ENCODE measurements at regions not wholly inside any gene's neighbourhood (a gene's known extent, or its start where the extent isn't known, plus 50 kb on each side); places are given as distances from the start of the nearest gene placed in this dataset.

DNA sequence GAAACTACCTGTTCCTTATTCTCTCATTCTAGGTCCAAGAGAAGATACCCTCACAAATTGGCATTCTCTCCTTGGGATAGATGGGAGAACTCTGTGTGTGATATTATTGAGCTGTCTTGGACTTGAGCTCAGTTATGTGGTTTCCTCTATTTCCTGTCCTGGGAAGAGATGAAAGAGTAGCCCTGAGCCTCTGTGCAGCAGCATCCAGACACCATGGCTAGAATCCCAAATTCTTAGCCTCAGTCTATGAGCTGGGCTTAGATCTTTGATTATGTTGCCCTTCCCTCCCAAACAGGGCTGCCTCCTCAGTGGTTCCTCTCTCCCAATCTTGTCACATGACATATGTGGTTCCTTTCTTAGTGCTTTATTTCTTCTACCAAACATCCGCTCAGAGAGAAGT, 290.7 kb downstream of the SPRY2 start:
- ChIA-PET POLR2A (ENCODE audit: low non-redundant PET) (no interaction called here), CTCF (no interaction called here)
- H3K9me3 ChIP-seq (ENCODE audit: low read depth, low read length, poor library complexity, severe bottlenecking), result no peaks in the 10 kb centered on the region
- no peak overlapping the region for H3K4me3 ChIP-seq (ENCODE audit: low read depth, low read length, poor library complexity, severe bottlenecking)
- H3K27me3 ChIP-seq (replicated peaks; ENCODE audit: insufficient read depth, low read depth, low read length, poor library complexity), result no peaks in the 10 kb centered on the region
- BruUV-seq (replicated peaks), result no TSS peak
- H3K4me1 ChIP-seq (ENCODE audit: insufficient read depth, low read length, poor library complexity, severe bottlenecking), result peaks cover 23% of the 10 kb centered on the region
- no peak for DNase-seq (ENCODE audit: low spot score)
- H3K36me3 ChIP-seq (ENCODE audit: insufficient read depth, low read length, poor library complexity, severe bottlenecking), result no peaks in the 10 kb centered on the region
- no peak overlapping the region for H3K27ac ChIP-seq (ENCODE audit: low read depth, low read length, poor library complexity, severe bottlenecking)
- no peak for TF ChIP-seq EZH2 (IDR thresholded peaks at IDR 0.05; ENCODE audit: borderline replicate concordance, low read depth, low read length, poor library complexity, severe bottlenecking)
- TF ChIP-seq, protein P1, sequence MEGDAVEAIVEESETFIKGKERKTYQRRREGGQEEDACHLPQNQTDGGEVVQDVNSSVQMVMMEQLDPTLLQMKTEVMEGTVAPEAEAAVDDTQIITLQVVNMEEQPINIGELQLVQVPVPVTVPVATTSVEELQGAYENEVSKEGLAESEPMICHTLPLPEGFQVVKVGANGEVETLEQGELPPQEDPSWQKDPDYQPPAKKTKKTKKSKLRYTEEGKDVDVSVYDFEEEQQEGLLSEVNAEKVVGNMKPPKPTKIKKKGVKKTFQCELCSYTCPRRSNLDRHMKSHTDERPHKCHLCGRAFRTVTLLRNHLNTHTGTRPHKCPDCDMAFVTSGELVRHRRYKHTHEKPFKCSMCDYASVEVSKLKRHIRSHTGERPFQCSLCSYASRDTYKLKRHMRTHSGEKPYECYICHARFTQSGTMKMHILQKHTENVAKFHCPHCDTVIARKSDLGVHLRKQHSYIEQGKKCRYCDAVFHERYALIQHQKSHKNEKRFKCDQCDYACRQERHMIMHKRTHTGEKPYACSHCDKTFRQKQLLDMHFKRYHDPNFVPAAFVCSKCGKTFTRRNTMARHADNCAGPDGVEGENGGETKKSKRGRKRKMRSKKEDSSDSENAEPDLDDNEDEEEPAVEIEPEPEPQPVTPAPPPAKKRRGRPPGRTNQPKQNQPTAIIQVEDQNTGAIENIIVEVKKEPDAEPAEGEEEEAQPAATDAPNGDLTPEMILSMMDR (conservative IDR thresholded peaks at IDR 0.05; ENCODE audit: low read depth, low read length), result no peak
- intact Hi-C loops (cut with micrococcal nuclease; ENCODE audit: unreplicated experiment), result no loop called here

- H3K27ac ChIP-seq (ENCODE audit: low read depth, low read length, poor library complexity, severe bottlenecking), result no peak overlapping the region
- intact Hi-C loops (cut with micrococcal nuclease; ENCODE audit: unreplicated experiment), result no loop called here
- ChIA-PET POLR2A (ENCODE audit: low non-redundant PET) (no interaction called here), CTCF (no interaction called here)
- no peak overlapping the region for H3K4me3 ChIP-seq (ENCODE audit: low read depth, low read length, poor library complexity, severe bottlenecking)
- DNase-seq (ENCODE audit: low spot score), result peak; percentile 98
- no peaks in the 10 kb centered on the region for H3K27me3 ChIP-seq (replicated peaks; ENCODE audit: insufficient read depth, low read depth, low read length, poor library complexity)
- no peaks in the 10 kb centered on the region for H3K36me3 ChIP-seq (ENCODE audit: insufficient read depth, low read length, poor library complexity, severe bottlenecking)
- peaks cover 23% of the 10 kb centered on the region for H3K4me1 ChIP-seq (ENCODE audit: insufficient read depth, low read length, poor library complexity, severe bottlenecking)
- BruUV-seq (replicated peaks), result no TSS peak
- no peak for TF ChIP-seq EZH2 (IDR thresholded peaks at IDR 0.05; ENCODE audit: borderline replicate concordance, low read depth, low read length, poor library complexity, severe bottlenecking)
- TF ChIP-seq, protein P1 (conservative IDR thresholded peaks at IDR 0.05; ENCODE audit: low read depth, low read length), result no peak
- no peaks in the 10 kb centered on the region for H3K9me3 ChIP-seq (ENCODE audit: low read depth, low read length, poor library complexity, severe bottlenecking)
These were observed 292.1 kb downstream of the SPRY2 start for GRCh38 chr13:80048802-80049201.

DNA sequence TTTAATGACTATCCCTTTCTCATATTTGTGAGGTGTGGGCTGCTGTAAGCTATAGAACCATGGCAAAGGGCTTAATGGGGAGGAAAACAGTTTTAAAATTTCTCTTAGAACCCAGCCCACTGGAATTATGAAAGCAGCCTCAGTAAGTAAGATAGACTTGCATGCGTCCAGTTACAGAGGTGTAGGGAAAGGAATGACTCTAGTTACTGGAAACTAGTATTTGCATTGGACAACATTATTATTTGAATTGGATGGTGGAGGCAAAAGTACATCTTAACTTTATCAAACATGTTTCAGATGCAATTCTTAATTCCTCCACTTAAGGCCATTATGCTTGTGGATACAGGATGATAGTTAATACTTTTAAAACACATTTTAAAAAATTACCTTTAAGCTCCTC, 292.9 kb downstream of the SPRY2 start:
- Histone ChIP-seq H3K27ac (ENCODE audit: low read depth, low read length, poor library complexity, severe bottlenecking) (no peak overlapping the region), H3K36me3 (ENCODE audit: insufficient read depth, low read length, poor library complexity, severe bottlenecking) (no peaks in the 10 kb centered on the region), H3K9me3 (ENCODE audit: low read depth, low read length, poor library complexity, severe bottlenecking) (no peaks in the 10 kb centered on the region), H3K27me3 (replicated peaks; ENCODE audit: insufficient read depth, low read depth, low read length, poor library complexity) (no peaks in the 10 kb centered on the region), H3K4me3 (ENCODE audit: low read depth, low read length, poor library complexity, severe bottlenecking) (no peak overlapping the region), H3K4me1 (ENCODE audit: insufficient read depth, low read length, poor library complexity, severe bottlenecking) (peaks cover 23% of the 10 kb centered on the region)
- intact Hi-C loops (cut with micrococcal nuclease; ENCODE audit: unreplicated experiment), result no loop called here
- DNase-seq (ENCODE audit: low spot score), result no peak
- CTCF ChIA-PET, result no interaction called here
- no TSS peak for BruUV-seq (replicated peaks)
- POLR2A ChIA-PET (ENCODE audit: low non-redundant PET), result no interaction called here
- TF ChIP-seq, protein P1 (conservative IDR thresholded peaks at IDR 0.05; ENCODE audit: low read depth, low read length), result no peak
- no peak for TF ChIP-seq EZH2 (IDR thresholded peaks at IDR 0.05; ENCODE audit: borderline replicate concordance, low read depth, low read length, poor library complexity, severe bottlenecking)
